ENCODE measurements at regions not wholly inside any gene's neighbourhood (a gene's known extent, or its start where the extent isn't known, plus 50 kb on each side); places are given as distances from the start of the nearest gene placed in this dataset.

DNA sequence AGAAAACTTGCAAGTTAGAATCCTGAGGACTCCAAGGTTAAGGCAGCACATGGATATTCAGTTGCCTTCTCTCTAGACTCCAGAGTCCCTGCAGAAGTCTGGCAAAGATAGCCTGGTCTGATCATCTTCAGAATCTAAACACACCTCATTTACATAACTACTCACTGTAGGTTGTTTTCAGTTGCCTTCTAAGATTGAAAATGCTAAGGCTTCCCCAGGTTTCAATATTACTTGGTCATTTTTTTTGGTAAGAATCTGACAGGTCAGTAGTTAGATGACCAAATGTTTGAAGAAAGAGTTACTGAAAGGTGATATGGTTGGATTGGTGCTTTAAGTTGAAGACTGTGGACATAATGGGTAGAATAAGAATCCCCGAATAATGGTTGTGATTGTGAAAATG is 205.4 kb upstream of the KCNJ16 start:
- Histone ChIP-seq H3K36me3 (ENCODE audit: insufficient read depth in 1 of 2, low read depth in 1 of 2) (no peaks in the 10 kb centered on the region), H3K27me3 (ENCODE audit: insufficient read depth in 3 of 3, low read length in 2 of 3) (no peaks in the 10 kb centered on the region), H3K27ac (no peak overlapping the region), H3K9me3 (no peaks in the 10 kb centered on the region), H3K4me1 (no peaks in the 10 kb centered on the region), H3K4me3 (no peak overlapping the region)
- no peak for DNase-seq
- WGBS, 3 donors, result 92 to 96% (median 94%) methylated on average over 1 of the region's 1 CpG
- intact Hi-C loops (cut with DNase I), result no loop called here
- ATAC-seq, result no peak
- TF ChIP-seq, protein P1, sequence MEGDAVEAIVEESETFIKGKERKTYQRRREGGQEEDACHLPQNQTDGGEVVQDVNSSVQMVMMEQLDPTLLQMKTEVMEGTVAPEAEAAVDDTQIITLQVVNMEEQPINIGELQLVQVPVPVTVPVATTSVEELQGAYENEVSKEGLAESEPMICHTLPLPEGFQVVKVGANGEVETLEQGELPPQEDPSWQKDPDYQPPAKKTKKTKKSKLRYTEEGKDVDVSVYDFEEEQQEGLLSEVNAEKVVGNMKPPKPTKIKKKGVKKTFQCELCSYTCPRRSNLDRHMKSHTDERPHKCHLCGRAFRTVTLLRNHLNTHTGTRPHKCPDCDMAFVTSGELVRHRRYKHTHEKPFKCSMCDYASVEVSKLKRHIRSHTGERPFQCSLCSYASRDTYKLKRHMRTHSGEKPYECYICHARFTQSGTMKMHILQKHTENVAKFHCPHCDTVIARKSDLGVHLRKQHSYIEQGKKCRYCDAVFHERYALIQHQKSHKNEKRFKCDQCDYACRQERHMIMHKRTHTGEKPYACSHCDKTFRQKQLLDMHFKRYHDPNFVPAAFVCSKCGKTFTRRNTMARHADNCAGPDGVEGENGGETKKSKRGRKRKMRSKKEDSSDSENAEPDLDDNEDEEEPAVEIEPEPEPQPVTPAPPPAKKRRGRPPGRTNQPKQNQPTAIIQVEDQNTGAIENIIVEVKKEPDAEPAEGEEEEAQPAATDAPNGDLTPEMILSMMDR (IDR thresholded peaks at IDR 0.05), result no peak

DNA sequence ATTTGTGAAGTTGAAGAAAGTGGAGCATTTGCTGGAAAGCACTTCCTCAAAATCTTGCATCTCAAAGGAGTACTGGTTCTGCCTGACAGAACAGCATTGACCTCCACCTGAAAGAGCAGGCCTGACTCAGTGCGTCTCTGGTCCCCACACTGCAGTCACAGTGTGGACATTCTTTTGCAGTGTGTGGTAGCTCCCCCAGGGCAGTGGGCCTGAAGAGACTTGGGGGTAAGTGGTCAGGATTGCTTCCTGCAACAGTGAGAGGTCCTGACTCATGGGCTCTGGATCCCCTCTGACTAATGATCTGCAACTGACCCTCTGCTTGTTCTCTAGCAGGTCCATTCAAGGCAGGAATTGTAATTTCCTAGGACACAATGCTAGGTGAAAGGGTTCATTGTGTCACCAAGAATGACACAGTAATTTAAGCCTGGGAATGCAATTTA is 204.9 kb upstream of the KCNJ16 start:
- TF ChIP-seq, protein P1 (IDR thresholded peaks at IDR 0.05), result no peak
- H3K36me3 ChIP-seq (ENCODE audit: insufficient read depth in 1 of 2, low read depth in 1 of 2), result no peaks in the 10 kb centered on the region
- intact Hi-C loops (cut with DNase I), result no loop called here
- no peaks in the 10 kb centered on the region for H3K4me1 ChIP-seq
- 96 to 100% (median 100%) methylated on average over 1 of the region's 1 CpG for WGBS, 3 donors
- no peak overlapping the region for H3K27ac ChIP-seq
- H3K9me3 ChIP-seq, result no peaks in the 10 kb centered on the region
- no peak for DNase-seq
- peak in 2 of 4 donors; percentile 40 to 41 for ATAC-seq
- H3K4me3 ChIP-seq, result no peak overlapping the region
- no peaks in the 10 kb centered on the region for H3K27me3 ChIP-seq (ENCODE audit: insufficient read depth in 3 of 3, low read length in 2 of 3)

DNA sequence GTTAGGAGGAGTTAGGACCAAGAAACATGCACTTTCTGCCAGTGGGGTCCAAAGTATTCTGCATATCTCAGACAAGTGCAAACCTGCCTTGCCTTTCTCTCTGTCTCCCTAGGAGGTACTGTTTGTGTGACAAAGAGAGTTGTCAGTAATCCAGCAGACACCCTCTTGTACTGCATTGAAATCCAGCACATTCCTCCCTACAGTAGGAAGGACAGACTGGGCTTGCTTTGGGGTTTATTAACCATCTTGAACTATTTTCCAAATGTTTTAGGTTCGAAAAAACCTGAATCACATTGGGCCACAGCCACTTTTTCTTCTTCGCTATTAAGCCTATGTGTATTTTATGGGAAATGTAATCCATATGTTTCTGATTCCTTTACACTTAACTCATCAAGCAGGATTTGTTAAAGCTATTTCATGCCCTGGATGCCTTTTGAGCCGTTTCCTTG is 204.2 kb upstream of the KCNJ16 start:
- Histone ChIP-seq H3K4me1 (no peaks in the 10 kb centered on the region), H3K27ac (no peak overlapping the region), H3K36me3 (ENCODE audit: insufficient read depth in 1 of 2, low read depth in 1 of 2) (no peaks in the 10 kb centered on the region), H3K9me3 (no peaks in the 10 kb centered on the region), H3K27me3 (ENCODE audit: insufficient read depth in 3 of 3, low read length in 2 of 3) (no peaks in the 10 kb centered on the region), H3K4me3 (no peak overlapping the region)
- TF ChIP-seq, protein P1 (IDR thresholded peaks at IDR 0.05), result no peak
- no peak for ATAC-seq
- WGBS, 3 donors, result 50 to 58% (median 51%) methylated on average over 3 of the region's 3 CpGs
- DNase-seq, result no peak
- intact Hi-C loops (cut with DNase I), result no loop called here

DNA sequence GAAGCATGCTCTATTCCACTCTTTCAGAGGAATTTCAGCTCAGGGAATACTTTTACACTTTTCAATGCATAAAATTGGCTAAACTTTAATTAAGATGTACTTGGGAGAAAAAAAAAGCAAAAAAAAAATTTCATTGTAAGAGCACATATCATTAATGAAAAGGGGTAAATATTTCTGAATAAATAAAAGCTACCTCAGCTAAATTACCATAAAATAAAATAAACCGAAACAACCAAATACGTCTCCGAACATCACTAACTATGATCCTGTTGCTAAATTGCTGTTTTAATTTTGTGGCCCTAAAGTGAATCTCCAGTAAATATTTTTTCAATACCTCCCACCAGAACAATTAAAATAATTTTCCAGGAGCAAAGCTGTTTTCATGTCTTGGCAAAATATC is 203.7 kb upstream of the KCNJ16 start:
- DNase-seq, result no peak
- Histone ChIP-seq H3K27ac (no peak overlapping the region), H3K27me3 (ENCODE audit: insufficient read depth in 3 of 3, low read length in 2 of 3) (no peaks in the 10 kb centered on the region), H3K4me1 (no peaks in the 10 kb centered on the region), H3K36me3 (ENCODE audit: insufficient read depth in 1 of 2, low read depth in 1 of 2) (no peaks in the 10 kb centered on the region), H3K9me3 (no peaks in the 10 kb centered on the region), H3K4me3 (no peak overlapping the region)
- ATAC-seq, result no peak
- WGBS, 3 donors, result 85 to 95% (median 88%) methylated on average over 3 of the region's 3 CpGs
- intact Hi-C loops (cut with DNase I), result no loop called here
- TF ChIP-seq, protein P1 (IDR thresholded peaks at IDR 0.05), result no peak

DNA sequence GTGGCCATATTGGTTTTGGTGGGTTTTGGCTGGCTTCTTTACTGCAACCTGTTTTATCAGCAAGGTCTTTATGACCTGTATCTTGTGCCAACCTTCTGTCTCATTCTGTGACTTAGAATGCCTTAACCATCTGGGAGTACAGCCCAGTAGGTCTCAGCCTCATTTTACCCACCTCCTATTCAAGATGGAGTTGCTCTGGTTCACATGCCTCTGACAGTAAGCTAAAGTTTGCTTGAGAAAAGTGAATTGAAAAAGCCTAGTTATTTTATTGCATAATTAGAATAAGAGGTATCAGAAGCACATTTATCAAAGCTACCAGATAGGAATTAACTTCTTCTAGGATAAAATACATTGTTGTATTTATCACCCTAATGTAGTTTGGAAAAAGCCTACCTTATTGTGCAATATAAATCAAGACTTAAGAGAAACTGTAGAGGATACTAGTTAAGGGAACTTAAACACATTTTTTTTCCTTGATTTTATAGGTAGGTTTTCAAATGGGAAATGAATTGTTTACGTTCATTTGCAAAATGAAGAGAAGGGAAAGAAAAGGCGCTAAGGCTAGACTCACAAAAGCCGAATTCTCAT is 202.3 kb upstream of the KCNJ16 start:
- intact Hi-C loops (cut with DNase I), result no loop called here

More for the DNA sequence above, 202.3 kb upstream of the KCNJ16 start:
- Histone ChIP-seq H3K36me3 (ENCODE audit: insufficient read depth in 1 of 2, low read depth in 1 of 2) (no peaks in the 10 kb centered on the region), H3K4me1 (no peaks in the 10 kb centered on the region), H3K4me3 (no peak overlapping the region), H3K27ac (no peak overlapping the region), H3K9me3 (no peaks in the 10 kb centered on the region), H3K27me3 (ENCODE audit: insufficient read depth in 3 of 3, low read length in 2 of 3) (no peaks in the 10 kb centered on the region)
- TF ChIP-seq, protein P1 (IDR thresholded peaks at IDR 0.05), result no peak
- WGBS, 3 donors, result 95 to 98% (median 97%) methylated on average over 3 of the region's 3 CpGs
- DNase-seq (no peak), ATAC-seq (no peak)

Data from psoas muscle (tissue), 7 donors.